ENCODE measurements at regions not wholly inside any gene's neighbourhood (a gene's known extent, or its start where the extent isn't known, plus 50 kb on each side); places are given as distances from the start of the nearest gene placed in this dataset.

- ChIA-PET POLR2A (no interaction called here), CTCF (interaction anchor here (0.6 kb wide), 1 partner anchor 293 kb away, joined by 3 read pairs; no protein-coding TSS in a partner anchor)
- no TSS peak for BruUV-seq (replicated peaks)
- Mint-ChIP-seq H3K27ac (ENCODE audit: low read depth, unreplicated experiment) (no peak overlapping the region), H3K36me3 (ENCODE audit: insufficient read depth, unreplicated experiment) (no peaks in the 10 kb centered on the region), H3K9me3 (ENCODE audit: unreplicated experiment) (no peaks in the 10 kb centered on the region), H3K4me1 (ENCODE audit: insufficient read depth, unreplicated experiment) (no peaks in the 10 kb centered on the region), H3K27me3 (ENCODE audit: insufficient read depth, unreplicated experiment) (peaks cover 68% of the 10 kb centered on the region), H3K4me3 (ENCODE audit: unreplicated experiment) (no peak overlapping the region)
- no peak for DNase-seq (ENCODE audit: unreplicated experiment)
- TF ChIP-seq, protein P1, sequence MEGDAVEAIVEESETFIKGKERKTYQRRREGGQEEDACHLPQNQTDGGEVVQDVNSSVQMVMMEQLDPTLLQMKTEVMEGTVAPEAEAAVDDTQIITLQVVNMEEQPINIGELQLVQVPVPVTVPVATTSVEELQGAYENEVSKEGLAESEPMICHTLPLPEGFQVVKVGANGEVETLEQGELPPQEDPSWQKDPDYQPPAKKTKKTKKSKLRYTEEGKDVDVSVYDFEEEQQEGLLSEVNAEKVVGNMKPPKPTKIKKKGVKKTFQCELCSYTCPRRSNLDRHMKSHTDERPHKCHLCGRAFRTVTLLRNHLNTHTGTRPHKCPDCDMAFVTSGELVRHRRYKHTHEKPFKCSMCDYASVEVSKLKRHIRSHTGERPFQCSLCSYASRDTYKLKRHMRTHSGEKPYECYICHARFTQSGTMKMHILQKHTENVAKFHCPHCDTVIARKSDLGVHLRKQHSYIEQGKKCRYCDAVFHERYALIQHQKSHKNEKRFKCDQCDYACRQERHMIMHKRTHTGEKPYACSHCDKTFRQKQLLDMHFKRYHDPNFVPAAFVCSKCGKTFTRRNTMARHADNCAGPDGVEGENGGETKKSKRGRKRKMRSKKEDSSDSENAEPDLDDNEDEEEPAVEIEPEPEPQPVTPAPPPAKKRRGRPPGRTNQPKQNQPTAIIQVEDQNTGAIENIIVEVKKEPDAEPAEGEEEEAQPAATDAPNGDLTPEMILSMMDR (IDR thresholded peaks at IDR 0.05; ENCODE audit: unreplicated experiment) = no peak
- intact Hi-C loops (cut with micrococcal nuclease) = no loop called here
Measured at GRCh38 chr1:38672692-38673091, 186.9 kb downstream of the RRAGC start.

DNA sequence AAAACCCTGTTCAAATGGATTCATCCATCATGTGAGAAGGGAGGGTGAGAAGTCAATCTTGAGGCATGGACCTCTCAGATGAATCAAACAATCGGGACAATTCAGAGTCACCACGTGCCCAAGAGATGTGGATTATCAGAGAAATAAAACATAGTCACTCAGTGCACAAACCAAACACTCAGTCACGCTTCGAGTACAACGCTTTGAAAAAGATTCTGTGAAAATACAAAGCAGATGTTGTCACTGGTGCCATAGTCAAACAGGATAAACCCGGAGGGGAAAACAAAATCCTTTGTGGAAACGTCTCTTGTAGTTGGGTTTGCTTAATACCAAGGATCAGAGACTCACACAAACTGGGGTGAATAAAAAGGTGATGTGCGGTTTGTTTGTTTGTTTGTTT lies 188.4 kb downstream of the RRAGC start:
- ChIA-PET POLR2A (no interaction called here), CTCF (interaction anchor here (0.5 kb wide), 1 partner anchor 35 kb away, joined by 3 read pairs; no protein-coding TSS in a partner anchor)
- no peak for DNase-seq (ENCODE audit: unreplicated experiment)
- Mint-ChIP-seq H3K9me3 (ENCODE audit: unreplicated experiment) (no peaks in the 10 kb centered on the region), H3K27ac (ENCODE audit: low read depth, unreplicated experiment) (no peak overlapping the region), H3K4me1 (ENCODE audit: insufficient read depth, unreplicated experiment) (no peaks in the 10 kb centered on the region), H3K27me3 (ENCODE audit: insufficient read depth, unreplicated experiment) (peaks cover 65% of the 10 kb centered on the region), H3K4me3 (ENCODE audit: unreplicated experiment) (no peak overlapping the region), H3K36me3 (ENCODE audit: insufficient read depth, unreplicated experiment) (no peaks in the 10 kb centered on the region)
- intact Hi-C loops (cut with micrococcal nuclease) = no loop called here
- BruUV-seq (replicated peaks) = no TSS peak
- TF ChIP-seq, protein P1 (IDR thresholded peaks at IDR 0.05; ENCODE audit: unreplicated experiment) = no peak

GRCh38 chr1:38670544-38671122 lies 188.9 kb downstream of the RRAGC start:
- intact Hi-C loops (cut with micrococcal nuclease) = no loop called here
- Mint-ChIP-seq H3K27ac (ENCODE audit: low read depth, unreplicated experiment) (no peak overlapping the region), H3K36me3 (ENCODE audit: insufficient read depth, unreplicated experiment) (no peaks in the 10 kb centered on the region), H3K4me1 (ENCODE audit: insufficient read depth, unreplicated experiment) (no peaks in the 10 kb centered on the region), H3K4me3 (ENCODE audit: unreplicated experiment) (no peak overlapping the region), H3K9me3 (ENCODE audit: unreplicated experiment) (no peaks in the 10 kb centered on the region), H3K27me3 (ENCODE audit: insufficient read depth, unreplicated experiment) (peaks cover 61% of the 10 kb centered on the region)
- no peak for DNase-seq (ENCODE audit: unreplicated experiment)
- ChIA-PET POLR2A (no interaction called here), CTCF (no interaction called here)
- TF ChIP-seq, protein P1 (IDR thresholded peaks at IDR 0.05; ENCODE audit: unreplicated experiment) = no peak
- no TSS peak for BruUV-seq (replicated peaks)

DNA sequence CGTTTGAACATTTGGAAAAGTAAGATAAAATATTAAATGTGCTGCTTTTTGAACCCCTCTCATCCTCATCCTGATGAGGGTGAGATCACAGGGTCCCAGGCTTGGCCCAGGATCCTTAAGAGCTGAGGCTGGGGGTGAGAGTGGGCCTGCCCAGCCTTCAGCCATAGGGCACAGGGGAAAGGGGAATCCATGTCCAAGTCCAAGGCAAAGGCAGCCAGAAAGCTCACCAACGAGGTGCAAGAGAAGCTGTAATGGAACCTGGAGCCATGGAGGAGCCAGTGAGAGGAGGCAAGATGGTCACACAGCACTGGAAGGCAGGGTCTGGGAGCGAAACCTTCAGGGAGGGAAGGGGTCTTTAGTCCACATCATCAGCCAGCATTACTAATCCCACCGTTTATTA lies 191.9 kb downstream of the RRAGC start:
- TF ChIP-seq, protein P1 (IDR thresholded peaks at IDR 0.05; ENCODE audit: unreplicated experiment) = no peak
- DNase-seq (ENCODE audit: unreplicated experiment) = no peak
- Mint-ChIP-seq H3K27ac (ENCODE audit: low read depth, unreplicated experiment) (no peak overlapping the region), H3K27me3 (ENCODE audit: insufficient read depth, unreplicated experiment) (peaks cover 65% of the 10 kb centered on the region), H3K4me1 (ENCODE audit: insufficient read depth, unreplicated experiment) (no peaks in the 10 kb centered on the region), H3K4me3 (ENCODE audit: unreplicated experiment) (no peak overlapping the region), H3K36me3 (ENCODE audit: insufficient read depth, unreplicated experiment) (no peaks in the 10 kb centered on the region), H3K9me3 (ENCODE audit: unreplicated experiment) (no peaks in the 10 kb centered on the region)
- no TSS peak for BruUV-seq (replicated peaks)
- ChIA-PET POLR2A (no interaction called here), CTCF (no interaction called here)
- intact Hi-C loops (cut with micrococcal nuclease) = no loop called here
